Muscle of back (tissue), 3 donors: ENCODE measurements at regions not wholly inside any gene's neighbourhood (a gene's known extent, or its start where the extent isn't known, plus 50 kb on each side); places are given as distances from the start of the nearest gene placed in this dataset.
"Not testable (repeated sequence)": the region's sequence is repeated elsewhere in the genome, so short reads cannot be mapped to it uniquely, and the experiment has no call there.

Experiments used
- DNase-seq, 3 donors: peaks; one replicate each; pipeline versions ENCODE4 v3.0.0 to v3.0.0-alpha.2; 2013

DNA sequence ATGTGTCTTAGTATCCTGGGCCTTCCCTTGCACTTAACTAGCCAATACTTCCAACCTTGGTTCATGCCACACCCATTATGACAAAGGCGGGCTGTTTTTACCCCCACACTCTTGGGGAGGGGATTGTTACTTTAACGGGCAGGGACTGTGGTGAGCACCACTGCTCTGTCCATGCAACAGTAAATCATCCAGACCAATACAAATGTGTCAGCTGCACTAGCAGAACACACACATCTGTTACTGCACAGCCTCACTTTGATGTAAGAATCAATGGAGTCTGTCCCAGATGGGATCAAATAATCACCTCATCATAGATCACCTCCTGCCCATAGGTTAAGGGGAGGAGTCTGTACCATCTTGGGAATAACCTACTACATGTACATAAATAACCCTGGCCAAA is 58.1 kb downstream of the NPAP1 start:
- DNase-seq = no peak

DNA sequence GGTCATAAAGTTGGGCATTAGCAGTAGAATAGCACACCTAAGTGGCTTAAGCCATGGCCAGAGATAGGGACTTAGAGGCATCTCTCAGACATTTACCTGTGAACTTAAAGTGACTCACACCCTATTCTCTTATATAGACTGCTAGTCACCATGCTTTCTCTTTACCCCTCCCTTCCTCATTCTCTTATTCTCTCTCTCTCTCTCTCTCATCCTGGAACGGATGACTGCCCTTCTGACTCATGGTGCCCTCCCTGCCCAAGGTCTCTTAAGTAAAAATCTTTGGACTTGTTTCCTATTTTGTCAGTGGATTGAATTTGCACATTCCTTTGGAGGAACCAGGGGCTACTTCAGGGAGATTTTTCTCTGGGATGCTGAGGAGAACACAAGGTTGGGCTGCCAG is 58.8 kb downstream of the NPAP1 start:
- DNase-seq = no peak

GRCh38 chr15:24745290-24745689 is 69.7 kb downstream of the NPAP1 start:
- DNase-seq = no peak

DNA sequence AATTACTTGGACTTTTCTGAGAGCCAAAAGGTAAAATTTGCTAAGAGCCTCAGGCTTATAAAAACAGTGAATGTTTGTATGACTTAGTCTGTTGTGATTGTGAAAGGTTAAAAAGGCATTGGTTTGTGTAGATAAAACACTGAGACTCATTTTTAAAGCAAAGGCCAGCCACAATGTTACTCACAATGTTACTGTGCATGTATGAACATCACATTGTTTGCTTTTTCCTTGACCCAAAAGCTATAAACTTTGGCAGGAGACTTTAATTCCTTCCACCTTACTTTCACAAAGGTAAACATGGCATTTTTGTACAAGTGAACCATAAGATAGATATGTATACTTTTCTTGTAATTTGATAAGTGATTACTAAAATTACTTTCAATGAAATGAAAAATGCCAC is 70.5 kb downstream of the NPAP1 start:
- DNase-seq = no peak

DNA sequence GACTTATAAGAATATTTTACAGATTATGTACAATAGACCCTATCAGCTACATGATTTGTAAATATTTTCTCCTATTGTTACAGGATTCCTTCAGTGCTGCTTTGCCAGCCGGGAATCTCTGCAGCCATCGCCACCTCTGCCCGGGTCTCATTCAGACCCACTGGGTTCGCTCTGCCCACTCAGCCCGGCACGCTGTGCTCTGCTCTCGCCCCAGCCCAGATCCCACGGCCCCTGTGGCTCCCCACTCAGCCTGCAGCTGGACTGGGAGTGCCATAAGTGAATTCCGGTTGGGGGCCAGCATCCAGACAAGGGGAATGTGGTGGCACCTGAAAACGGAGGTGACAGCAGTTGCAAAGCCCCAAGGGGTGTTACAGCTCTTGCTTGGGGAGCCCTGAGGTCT is 71.8 kb downstream of the NPAP1 start:
- DNase-seq = no peak

DNA sequence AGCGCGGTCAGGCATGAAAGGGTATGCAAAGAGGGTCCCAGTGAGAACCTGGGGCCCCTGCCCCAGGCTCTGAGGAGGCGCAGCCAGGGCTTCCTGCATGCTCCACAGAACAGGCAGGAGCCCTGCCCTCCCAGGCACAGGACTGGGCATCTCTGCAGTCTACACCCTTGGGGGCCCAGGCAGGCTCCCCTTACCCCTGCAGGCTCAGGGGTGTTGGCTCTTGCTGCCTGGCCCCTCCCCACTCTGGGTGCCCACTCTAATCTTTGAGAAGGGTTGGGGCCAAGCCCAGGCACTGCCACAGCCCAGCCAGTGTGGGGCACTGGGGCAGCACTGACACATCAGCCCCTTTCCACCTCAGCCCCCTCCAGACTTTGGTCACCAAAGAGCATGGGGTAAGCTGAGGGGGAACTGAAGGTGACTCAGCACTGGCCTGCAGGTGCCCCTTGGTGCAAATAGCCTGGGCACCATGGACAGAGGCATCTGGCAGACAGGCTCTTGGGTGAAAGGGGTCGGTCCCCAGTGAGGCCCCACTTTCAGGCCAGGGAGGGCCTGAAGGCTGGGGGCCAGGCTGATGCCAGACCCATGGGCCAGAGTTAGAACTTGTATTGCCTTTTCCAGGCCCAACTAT is 73.4 kb downstream of the NPAP1 start:
- DNase-seq = no peak

DNA sequence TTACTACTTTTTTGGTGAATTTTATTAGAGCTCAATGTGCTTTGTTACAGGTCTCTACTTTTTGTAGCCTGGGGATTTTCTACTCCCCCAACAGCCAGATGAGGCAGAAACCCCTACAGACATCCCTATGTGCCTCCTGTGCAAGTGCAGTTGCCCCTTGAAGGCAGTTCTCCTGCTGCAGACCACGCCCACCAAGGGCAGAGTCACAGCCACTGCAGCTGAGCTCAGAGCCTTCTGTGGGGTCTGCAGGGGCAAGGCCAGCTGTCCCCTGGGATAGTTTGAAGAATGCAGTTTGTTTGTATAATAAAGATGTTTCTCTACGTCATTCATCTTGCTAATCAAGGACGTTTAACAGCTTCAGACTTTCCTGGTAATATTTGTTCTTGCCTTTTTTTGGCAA is 76.8 kb downstream of the NPAP1 start:
- no peak for DNase-seq

- no peak for DNase-seq
Observed at GRCh38 chr15:24756101-24756500, 80.5 kb downstream of the NPAP1 start.

DNA sequence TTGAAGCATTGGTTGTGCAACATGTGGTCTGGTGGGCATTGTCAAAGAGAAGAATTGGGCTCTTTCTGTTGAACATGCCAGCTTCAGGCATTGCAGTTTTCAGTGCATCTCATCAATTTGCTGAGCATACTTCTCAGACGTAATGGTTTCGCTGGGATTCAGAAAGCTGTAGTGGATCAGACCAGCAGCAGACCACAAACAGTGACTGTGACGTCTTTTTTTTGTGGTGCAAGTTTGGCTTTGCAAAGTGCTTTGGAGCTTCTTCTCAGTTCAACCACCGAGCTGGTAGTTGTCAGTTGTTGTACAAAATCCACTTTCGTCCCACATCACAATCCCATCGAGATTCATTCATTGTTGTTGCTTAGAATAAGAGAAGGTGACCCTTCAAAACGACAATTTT is 84.5 kb downstream of the NPAP1 start:
- DNase-seq = no peak

DNA sequence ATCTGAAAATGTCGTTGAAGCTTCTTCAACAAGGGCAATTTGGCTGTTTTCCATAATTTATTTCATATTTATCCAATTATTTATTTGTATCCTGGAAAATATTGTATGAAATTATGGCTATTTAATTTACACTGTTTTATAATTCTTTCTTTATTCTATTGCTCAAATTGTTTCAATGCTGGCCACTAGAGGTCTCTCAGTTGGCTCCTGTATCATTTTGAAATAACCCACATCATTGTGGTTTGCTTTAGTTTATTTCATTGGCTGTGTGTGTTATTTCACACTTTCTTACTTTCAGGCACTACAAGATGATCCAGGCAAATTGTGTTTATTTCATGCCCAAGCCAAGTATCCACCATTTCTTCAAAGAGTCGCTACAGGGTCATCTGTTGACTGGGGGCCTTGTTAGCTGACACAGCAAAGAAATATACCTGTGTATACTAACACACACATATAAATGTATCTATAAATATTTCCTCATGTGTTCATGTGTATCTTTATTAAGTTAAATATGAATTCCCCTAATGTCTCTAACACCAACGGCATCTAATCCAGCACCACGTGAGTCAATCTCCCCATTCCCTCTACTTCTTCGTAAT is 86.2 kb downstream of the NPAP1 start:
- peak in 2 of 3 donors; percentile 5 to 11 for DNase-seq

- DNase-seq = no peak
Observed at GRCh38 chr15:24763891-24764290, 88.3 kb downstream of the NPAP1 start.

GRCh38 chr15:24764375-24765171 is 89.0 kb downstream of the NPAP1 start:
- no peak for DNase-seq

- no peak for DNase-seq
Observed at GRCh38 chr15:24766511-24767133, 91.0 kb downstream of the NPAP1 start.

- no peak for DNase-seq
Observed at GRCh38 chr15:24772266-24772665, 96.7 kb downstream of the NPAP1 start.

DNA sequence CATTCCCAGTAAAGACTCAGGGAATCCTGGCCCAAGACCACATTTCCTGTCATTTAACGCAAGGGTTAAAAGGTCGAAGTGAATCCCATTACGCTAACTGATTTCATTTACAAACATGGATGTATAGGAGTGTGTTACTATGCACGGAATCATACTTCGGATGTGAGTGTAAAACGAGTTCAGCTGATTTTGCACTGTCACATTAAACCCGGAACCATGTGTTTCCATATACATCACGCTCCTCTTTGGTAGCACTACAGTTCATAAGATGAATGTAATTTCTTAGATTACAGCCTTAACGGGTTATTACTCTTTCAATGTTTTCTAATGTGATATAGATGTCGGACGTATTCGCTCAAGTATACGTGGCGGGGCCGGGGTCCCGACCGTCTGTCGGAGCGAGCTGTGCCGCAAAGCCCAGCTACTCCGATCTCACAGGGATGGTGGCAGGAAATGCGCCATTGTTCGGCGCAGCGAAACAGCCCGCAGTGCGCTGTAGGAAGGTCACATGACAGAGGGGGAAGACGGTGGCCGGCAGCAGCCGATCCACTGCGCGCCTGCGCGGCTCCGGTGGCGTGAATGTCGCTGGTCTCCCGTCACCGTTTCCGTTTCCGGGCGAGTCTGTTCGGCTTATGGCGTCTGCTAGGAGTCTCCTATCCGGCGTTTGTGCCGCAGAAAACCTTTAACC is 97.3 kb downstream of the NPAP1 start:
- peak; percentile 84 to 94 (median 88) for DNase-seq

DNA sequence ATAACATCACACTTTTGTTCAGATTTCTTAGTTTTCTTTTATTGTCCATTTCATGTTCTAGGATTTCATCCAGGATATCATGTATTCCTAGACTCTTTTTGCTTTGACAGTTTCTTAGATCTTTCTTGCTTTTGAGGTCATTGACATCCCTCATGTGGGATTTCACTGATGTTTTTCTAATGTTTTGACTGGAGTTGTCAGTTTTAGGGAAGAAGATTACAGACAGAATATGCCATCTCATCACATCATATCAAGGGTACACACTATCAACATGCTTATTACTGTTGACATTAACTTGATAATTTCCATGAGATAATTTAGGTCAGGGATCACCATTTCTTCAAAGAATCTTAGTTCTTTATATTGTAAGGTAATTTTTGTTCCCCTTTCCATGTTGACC is 101.7 kb downstream of the NPAP1 start:
- DNase-seq = no peak

DNA sequence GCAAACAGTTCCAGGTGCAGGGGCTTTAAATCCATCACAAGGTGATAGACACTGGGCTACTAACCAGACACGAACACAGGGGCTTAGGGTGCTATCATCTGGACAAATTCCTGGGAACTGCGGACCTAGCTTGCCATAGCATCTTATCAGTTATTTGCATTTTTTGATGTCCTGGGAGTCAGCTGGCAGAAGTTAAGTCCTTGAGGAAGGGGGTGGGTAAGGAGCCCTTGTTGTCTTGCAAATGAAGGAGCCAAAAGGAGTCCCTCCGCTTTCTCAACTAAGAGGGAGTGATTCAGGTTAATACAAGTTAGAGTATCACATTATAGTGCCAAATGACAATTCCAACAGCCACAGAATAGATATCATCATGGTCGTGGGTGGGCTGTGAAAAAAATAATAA is 108.9 kb downstream of the NPAP1 start:
- no peak for DNase-seq

GRCh38 chr15:24786347-24786746 is 110.8 kb downstream of the NPAP1 start:
- DNase-seq = no peak

DNA sequence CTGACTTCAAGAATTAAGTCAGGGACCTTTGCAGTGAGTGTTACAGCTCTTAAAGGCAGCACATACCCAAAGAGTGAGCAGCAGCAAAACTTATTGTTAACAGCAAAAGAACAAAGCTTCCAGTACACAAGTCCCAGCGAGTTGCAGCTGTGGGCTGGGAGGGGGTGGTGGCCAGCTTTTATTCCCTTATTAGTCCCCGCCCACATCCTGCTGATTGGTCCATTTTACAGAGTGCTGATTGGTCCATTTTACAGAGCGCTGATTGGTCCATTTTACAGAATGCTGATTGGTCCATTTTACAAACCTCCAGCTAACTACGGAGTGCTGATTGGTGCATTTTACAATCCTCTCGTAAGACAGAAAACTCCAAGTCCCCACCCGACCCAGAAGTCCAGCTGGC is 127.0 kb downstream of the NPAP1 start:
- DNase-seq = not testable (repeated sequence)

GRCh38 chr15:24819680-24820079 is 135.1 kb upstream of the SNRPN start:
- DNase-seq = no peak

DNA sequence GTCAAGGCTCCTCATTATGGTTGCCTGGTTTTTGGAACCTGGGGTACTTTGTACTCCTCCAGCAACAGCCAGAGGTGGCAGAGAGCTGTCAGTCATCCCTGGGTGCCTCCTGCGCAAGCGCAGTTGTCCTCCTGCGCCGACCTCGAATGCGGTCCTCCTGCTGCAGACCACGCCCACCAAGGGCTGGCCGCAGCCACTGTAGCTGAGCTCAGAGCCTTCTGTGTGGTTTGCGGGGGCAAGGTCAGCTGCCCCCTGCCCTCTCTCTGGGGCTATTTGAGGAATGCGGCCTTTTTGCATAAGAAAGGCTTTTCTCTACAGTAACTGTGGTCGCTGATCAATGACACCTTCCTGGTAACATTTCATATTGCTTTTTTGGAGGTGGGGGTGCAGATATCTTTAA is 131.3 kb upstream of the SNRPN start:
- DNase-seq = peak in 2 of 3 donors; percentile 3 to 4

- DNase-seq = no peak
Observed at GRCh38 chr15:24832282-24832681, 122.5 kb upstream of the SNRPN start.
